WI38 (cell line): ENCODE measurements at regions not wholly inside any gene's neighbourhood (a gene's known extent, or its start where the extent isn't known, plus 50 kb on each side); places are given as distances from the start of the nearest gene placed in this dataset.
"Not testable (repeated sequence)": the region's sequence is repeated elsewhere in the genome, so short reads cannot be mapped to it uniquely, and the experiment has no call there.

ENCODE experiments used
- H3K4me3 ChIP-seq: 2 replicates; pipeline ENCODE4 v1.5.1; 2011; ENCODE audit warnings: low read depth, mild to moderate bottlenecking, control low read depth, low read length
- TF ChIP-seq, protein P1 (sequence below): IDR thresholded peaks from 2 replicates; pipeline ENCODE4 v1.5.1; 2012; ENCODE audit warnings: low read depth, mild to moderate bottlenecking, control low read depth, low read length

- TF ChIP-seq, protein P1, sequence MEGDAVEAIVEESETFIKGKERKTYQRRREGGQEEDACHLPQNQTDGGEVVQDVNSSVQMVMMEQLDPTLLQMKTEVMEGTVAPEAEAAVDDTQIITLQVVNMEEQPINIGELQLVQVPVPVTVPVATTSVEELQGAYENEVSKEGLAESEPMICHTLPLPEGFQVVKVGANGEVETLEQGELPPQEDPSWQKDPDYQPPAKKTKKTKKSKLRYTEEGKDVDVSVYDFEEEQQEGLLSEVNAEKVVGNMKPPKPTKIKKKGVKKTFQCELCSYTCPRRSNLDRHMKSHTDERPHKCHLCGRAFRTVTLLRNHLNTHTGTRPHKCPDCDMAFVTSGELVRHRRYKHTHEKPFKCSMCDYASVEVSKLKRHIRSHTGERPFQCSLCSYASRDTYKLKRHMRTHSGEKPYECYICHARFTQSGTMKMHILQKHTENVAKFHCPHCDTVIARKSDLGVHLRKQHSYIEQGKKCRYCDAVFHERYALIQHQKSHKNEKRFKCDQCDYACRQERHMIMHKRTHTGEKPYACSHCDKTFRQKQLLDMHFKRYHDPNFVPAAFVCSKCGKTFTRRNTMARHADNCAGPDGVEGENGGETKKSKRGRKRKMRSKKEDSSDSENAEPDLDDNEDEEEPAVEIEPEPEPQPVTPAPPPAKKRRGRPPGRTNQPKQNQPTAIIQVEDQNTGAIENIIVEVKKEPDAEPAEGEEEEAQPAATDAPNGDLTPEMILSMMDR = no peak
- no peak overlapping the region for H3K4me3 ChIP-seq
Observed at GRCh38 chr12:42017051-42017450, 127.6 kb downstream of the GXYLT1 start.

DNA sequence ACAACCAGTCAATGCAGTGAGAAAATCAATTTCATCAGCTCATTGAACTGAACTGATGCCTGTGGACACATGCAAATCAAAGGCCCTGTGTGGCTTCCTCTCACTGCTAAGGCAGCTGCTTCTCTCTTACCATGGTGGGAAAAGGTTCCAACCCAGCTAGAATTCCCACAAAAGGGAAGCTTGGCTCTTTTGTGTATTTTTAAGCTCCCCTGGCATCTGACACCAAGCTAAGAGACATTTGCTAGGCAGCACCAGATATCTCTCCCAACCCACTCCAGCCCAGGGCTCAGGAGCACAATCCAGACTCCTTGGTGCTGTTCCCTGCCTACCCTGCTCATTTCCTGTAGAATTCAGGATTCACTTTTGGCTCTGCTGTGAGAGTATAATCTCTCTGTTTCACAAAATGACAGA lies 129.6 kb downstream of the GXYLT1 start:
- no peak overlapping the region for H3K4me3 ChIP-seq
- TF ChIP-seq, protein P1 = no peak

- H3K4me3 ChIP-seq = not testable (repeated sequence)
Observed at GRCh38 chr12:42012501-42012900, 132.2 kb downstream of the GXYLT1 start.

DNA sequence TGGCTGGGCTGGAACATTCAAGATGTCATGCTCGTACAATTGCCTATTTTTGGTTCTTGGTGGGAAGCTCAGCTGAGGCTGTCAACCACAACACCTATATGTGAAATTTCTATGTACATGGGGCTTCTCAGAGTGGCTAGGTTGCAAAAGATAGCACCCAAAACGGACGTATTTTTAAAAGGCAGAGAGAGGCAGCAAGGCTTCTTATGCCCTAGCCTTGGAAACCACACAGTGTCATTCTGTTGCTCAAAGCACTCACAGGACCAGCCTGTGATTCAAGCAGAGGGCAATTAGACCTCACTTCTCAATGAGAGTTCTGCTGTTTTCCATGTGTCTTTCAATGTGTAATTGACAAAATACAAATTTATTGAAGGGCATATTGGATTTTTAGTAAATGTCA lies 134.0 kb downstream of the GXYLT1 start:
- TF ChIP-seq, protein P1 = no peak
- H3K4me3 ChIP-seq = no peak overlapping the region

- TF ChIP-seq, protein P1 = no peak
- H3K4me3 ChIP-seq = no peak overlapping the region
Observed at GRCh38 chr12:42010257-42010656, 134.4 kb downstream of the GXYLT1 start.

- TF ChIP-seq, protein P1 = no peak
Observed at GRCh38 chr12:42008996-42009395, 135.7 kb downstream of the GXYLT1 start.

GRCh38 chr12:42003031-42003430 lies 141.6 kb downstream of the GXYLT1 start:
- TF ChIP-seq, protein P1 = no peak
- H3K4me3 ChIP-seq = no peak overlapping the region

More at GRCh38 chr12:42008996-42009395, 135.7 kb downstream of the GXYLT1 start:
- no peak overlapping the region for H3K4me3 ChIP-seq

GRCh38 chr12:42002563-42002962 lies 142.1 kb downstream of the GXYLT1 start:
- no peak overlapping the region for H3K4me3 ChIP-seq
- TF ChIP-seq, protein P1 = no peak
